ENCODE measurements at regions not wholly inside any gene's neighbourhood (a gene's known extent, or its start where the extent isn't known, plus 50 kb on each side); places are given as distances from the start of the nearest gene placed in this dataset.

- intact Hi-C loops (cut with DNase I): no loop called here
- TF ChIP-seq CTCF (IDR thresholded peaks at IDR 0.05): no peak
- ATAC-seq: no peak
- Histone ChIP-seq H3K27ac (no peak overlapping the region), H3K9me3 (no peaks in the 10 kb centered on the region), H3K27me3 (no peaks in the 10 kb centered on the region), H3K36me3 (no peaks in the 10 kb centered on the region), H3K4me3 (no peak overlapping the region), H3K4me1 (no peaks in the 10 kb centered on the region)
- no peak for DNase-seq
- 75 to 89% methylated on average over 4 of the region's 4 CpGs for WGBS, 2 donors
Observed at GRCh38 chr2:211141646-211142045, 585.2 kb downstream of the CPS1 start.

- H3K9me3 ChIP-seq: no peaks in the 10 kb centered on the region
- DNase-seq (no peak), ATAC-seq (no peak)
- no peaks in the 10 kb centered on the region for H3K36me3 ChIP-seq
- TF ChIP-seq CTCF (IDR thresholded peaks at IDR 0.05): no peak
- H3K4me1 ChIP-seq: no peaks in the 10 kb centered on the region
- no peak overlapping the region for H3K4me3 ChIP-seq
- no peaks in the 10 kb centered on the region for H3K27me3 ChIP-seq
- intact Hi-C loops (cut with DNase I): no loop called here
- H3K27ac ChIP-seq: no peak overlapping the region
Observed at GRCh38 chr2:211144078-211144477, 587.7 kb downstream of the CPS1 start.

- DNase-seq: no peak
- no peaks in the 10 kb centered on the region for H3K4me1 ChIP-seq
- WGBS, 2 donors: 70 to 74% methylated on average over 4 of the region's 4 CpGs
- intact Hi-C loops (cut with DNase I): no loop called here
- ATAC-seq: no peak
- no peak overlapping the region for H3K4me3 ChIP-seq
- no peaks in the 10 kb centered on the region for H3K27me3 ChIP-seq
- no peak overlapping the region for H3K27ac ChIP-seq
- H3K9me3 ChIP-seq: no peaks in the 10 kb centered on the region
- H3K36me3 ChIP-seq: no peaks in the 10 kb centered on the region
- TF ChIP-seq CTCF (IDR thresholded peaks at IDR 0.05): no peak
Observed at GRCh38 chr2:211144974-211145665, 588.7 kb downstream of the CPS1 start.

GRCh38 chr2:211149731-211150130 is 593.3 kb downstream of the CPS1 start:
- Histone ChIP-seq H3K4me3 (no peak overlapping the region), H3K27me3 (no peaks in the 10 kb centered on the region), H3K27ac (no peak overlapping the region), H3K36me3 (no peaks in the 10 kb centered on the region), H3K4me1 (no peaks in the 10 kb centered on the region), H3K9me3 (no peaks in the 10 kb centered on the region)
- ATAC-seq: no peak
- DNase-seq: no peak
- intact Hi-C loops (cut with DNase I): loop anchor here in 1 of 10 donors (10.0 kb wide), 1 partner anchor 535 kb away; no protein-coding TSS in a partner anchor
- no peak for TF ChIP-seq CTCF (IDR thresholded peaks at IDR 0.05)
- WGBS, 2 donors: 91 to 95% methylated on average over 3 of the region's 3 CpGs
